ENCODE measurements at regions not wholly inside any gene's neighbourhood (a gene's known extent, or its start where the extent isn't known, plus 50 kb on each side); places are given as distances from the start of the nearest gene placed in this dataset.
"Not testable (repeated sequence)": the region's sequence is repeated elsewhere in the genome, so short reads cannot be mapped to it uniquely, and the experiment has no call there.

DNA sequence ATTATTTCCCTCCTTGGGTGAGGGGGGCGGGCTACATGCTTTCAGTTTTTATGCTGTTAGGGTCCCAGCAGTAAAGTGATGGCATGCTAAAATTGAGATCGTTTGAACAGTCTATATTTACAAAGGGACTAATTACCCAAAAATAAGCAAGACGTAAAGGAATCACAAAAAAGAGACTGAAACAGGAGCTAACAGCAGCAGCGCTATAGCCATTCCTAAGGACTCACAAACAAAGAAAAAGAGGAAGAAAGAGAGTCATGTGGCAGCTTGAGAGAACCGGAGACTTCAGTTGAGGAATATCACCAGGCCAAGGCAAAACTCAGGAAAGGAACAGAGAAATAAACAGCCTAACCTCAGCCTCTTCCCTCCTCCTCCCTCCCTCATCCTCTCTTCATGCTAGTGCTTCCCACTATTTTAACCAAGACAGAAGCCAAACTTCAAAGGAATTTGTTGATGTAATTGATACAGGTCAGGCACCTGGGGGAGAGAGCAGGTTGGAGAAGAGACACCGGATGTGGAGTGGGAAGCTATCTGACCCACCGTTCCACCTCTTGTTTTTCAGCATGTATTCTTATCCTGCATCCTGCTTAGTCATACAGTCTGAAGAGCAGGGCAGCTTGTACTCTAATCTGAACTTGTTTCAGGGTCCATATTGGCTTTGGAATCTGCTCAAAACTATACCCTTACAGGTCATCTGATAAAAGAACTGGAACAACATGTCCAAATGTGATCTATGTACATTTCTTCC lies 383.7 kb downstream of the NAF1 start:
- TF ChIP-seq, protein P1, sequence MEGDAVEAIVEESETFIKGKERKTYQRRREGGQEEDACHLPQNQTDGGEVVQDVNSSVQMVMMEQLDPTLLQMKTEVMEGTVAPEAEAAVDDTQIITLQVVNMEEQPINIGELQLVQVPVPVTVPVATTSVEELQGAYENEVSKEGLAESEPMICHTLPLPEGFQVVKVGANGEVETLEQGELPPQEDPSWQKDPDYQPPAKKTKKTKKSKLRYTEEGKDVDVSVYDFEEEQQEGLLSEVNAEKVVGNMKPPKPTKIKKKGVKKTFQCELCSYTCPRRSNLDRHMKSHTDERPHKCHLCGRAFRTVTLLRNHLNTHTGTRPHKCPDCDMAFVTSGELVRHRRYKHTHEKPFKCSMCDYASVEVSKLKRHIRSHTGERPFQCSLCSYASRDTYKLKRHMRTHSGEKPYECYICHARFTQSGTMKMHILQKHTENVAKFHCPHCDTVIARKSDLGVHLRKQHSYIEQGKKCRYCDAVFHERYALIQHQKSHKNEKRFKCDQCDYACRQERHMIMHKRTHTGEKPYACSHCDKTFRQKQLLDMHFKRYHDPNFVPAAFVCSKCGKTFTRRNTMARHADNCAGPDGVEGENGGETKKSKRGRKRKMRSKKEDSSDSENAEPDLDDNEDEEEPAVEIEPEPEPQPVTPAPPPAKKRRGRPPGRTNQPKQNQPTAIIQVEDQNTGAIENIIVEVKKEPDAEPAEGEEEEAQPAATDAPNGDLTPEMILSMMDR (conservative IDR thresholded peaks at IDR 0.05; ENCODE audit: control insufficient read depth, insufficient read depth, low read depth, low read length) = no peak
- H3K4me3 ChIP-seq (ENCODE audit: control insufficient read depth, low read depth, low read length) = no peak overlapping the region
- no peak for DNase-seq (ENCODE audit: low read depth)

DNA sequence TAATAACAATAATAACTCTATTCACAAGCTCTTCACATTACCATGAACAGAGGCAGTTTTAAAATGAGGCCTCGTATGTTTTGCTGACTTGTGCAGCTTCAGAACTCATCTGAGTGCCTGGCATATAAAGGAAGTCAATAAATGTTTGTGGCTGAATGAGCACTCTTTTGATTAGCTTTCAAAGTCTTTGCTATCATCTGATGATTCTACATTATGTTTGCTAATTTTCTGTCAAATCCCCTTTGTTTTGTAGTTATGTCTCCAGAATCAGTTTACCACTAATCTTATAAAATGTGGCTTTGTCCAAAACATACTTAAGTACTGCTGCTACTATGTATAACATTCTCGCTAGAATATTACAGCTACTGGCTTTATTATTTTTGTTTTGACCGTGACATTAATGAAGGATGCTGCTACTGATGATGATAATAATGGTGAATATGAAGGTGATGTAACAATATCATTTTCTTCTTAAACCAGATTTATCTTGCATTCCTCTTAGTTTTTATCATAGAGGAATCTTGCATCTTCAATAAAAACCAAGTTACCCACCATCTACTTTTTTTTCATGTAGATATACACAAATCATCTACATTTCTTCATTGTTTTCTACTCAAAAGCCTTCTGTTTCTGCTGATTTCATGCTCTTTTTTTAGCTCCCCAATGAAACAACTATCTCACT lies 384.5 kb downstream of the NAF1 start:
- no peak overlapping the region for H3K4me3 ChIP-seq (ENCODE audit: control insufficient read depth, low read depth, low read length)
- DNase-seq (ENCODE audit: low read depth) = no peak
- TF ChIP-seq, protein P1 (conservative IDR thresholded peaks at IDR 0.05; ENCODE audit: control insufficient read depth, insufficient read depth, low read depth, low read length) = no peak

DNA sequence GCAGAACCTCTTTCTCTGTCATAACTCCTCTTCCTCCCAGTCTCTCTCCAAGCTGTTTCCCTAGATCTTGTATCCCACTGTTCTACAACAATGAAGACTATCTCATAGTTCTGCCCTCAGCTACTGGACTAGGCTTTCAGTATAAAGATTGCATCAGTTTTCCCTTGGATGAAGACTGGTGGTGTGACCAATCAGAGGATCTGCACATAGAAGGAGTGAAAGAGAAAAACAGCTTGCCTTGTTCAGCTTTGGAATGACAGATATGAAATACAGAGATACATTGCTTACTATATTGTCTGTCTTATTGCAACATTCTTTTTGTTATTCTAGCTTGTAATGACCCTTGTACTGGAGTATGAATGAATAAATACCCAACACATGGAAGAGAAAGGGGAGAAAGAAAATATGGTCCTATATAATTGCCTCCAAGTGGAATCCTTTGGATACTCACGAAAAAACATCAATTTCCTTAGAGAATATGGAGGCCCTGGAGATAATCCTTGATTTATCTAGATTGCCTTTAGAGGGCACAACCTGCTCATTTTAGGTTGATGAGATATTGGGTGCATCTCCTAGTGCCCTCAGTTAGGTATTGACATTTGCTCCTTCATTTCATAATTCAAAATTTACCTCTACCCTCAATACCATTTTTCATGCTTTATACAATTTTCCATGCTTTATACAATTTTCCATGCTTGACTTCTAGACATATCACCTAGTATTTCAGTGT lies 395.8 kb downstream of the NAF1 start:
- no peak for DNase-seq (ENCODE audit: low read depth)
- TF ChIP-seq, protein P1 (conservative IDR thresholded peaks at IDR 0.05; ENCODE audit: control insufficient read depth, insufficient read depth, low read depth, low read length) = no peak
- H3K4me3 ChIP-seq (ENCODE audit: control insufficient read depth, low read depth, low read length) = no peak overlapping the region

DNA sequence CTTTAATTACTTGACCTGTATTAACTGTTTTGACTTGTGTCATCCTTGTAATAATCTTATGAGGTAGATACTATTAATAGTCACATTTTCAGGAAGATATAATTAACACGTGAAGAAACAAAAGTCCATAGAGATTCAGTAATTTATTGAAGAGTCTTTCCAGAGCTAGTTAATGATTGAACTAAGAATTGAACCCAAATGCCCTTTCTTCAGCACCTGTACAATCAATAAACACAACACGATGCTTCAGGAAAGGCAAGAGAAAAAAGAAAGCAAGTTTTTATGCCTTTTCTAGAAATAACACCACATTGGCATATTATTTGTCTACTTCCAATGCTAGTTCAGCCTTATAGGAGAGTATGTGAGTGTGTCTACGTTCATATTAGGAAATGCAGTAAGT lies 399.6 kb downstream of the NAF1 start:
- H3K4me3 ChIP-seq (ENCODE audit: control insufficient read depth, low read depth, low read length) = no peak overlapping the region
- DNase-seq (ENCODE audit: low read depth) = no peak
- TF ChIP-seq, protein P1 (conservative IDR thresholded peaks at IDR 0.05; ENCODE audit: control insufficient read depth, insufficient read depth, low read depth, low read length) = no peak

DNA sequence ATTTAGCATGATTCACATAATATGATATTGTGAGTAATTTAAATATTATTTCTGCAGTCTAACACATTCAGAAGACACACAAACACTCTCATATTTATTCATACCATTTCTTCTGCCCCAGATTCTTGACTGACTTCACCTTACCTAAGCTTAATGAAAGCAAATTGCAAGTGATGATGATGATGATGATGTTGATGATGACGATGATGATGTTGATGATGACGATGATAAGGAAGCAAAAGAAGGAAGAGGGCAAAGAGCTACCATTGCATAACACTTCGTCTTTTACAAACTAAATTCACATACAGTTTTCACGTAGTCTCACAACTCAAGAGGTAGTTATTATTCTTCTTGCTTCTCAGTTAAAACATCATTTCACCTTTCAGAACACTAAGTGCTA lies 404.7 kb downstream of the NAF1 start:
- no peak for DNase-seq (ENCODE audit: low read depth)
- no peak overlapping the region for H3K4me3 ChIP-seq (ENCODE audit: control insufficient read depth, low read depth, low read length)
- TF ChIP-seq, protein P1 (conservative IDR thresholded peaks at IDR 0.05; ENCODE audit: control insufficient read depth, insufficient read depth, low read depth, low read length) = no peak

DNA sequence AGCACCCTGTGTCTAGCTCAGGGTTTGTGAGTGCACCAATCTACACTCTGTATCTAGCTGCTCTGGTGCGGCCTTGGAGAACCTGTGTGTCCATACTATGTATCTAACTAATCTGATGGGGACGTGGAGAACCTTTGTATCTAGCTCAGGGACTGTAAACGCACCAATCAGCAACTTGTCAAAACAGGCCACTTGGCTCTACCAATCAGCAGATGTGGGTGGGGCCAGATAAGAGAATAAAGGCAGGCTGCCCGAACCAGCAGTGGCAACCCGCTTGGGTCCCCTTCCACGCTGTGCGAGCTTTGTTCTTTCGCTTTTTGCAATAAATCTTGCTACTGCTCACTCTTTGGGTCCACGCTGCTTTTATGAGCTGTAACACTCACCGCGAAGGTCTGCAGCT lies 426.5 kb downstream of the NAF1 start:
- not testable (repeated sequence) for H3K4me3 ChIP-seq (ENCODE audit: control insufficient read depth, low read depth, low read length); DNase-seq (ENCODE audit: low read depth)

DNA sequence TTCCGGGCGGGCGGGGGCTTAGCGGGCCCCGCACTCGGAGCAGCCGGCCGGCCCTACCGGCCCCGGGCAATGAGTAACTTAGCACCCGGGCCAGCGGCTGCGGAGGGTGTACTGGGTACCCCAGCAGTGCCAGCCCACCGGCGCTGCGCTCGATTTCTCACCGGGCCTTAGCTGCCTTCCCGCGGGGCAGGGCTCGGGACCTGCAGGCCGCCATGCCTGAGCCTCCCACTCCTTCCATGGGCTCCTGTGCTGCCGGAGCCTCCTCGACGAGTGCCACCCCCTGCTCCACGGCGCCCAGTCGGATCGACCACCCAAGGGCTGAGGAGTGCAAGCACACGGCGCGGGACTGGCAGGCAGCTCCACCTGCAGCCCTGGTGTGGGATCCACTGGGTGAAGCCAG lies 427.1 kb downstream of the NAF1 start:
- DNase-seq (ENCODE audit: low read depth); H3K4me3 ChIP-seq (ENCODE audit: control insufficient read depth, low read depth, low read length): not testable (repeated sequence)
